Left colon (tissue), 2 donors: ENCODE measurements at regions not wholly inside any gene's neighbourhood (a gene's known extent, or its start where the extent isn't known, plus 50 kb on each side); places are given as distances from the start of the nearest gene placed in this dataset.
"Not testable (repeated sequence)": the region's sequence is repeated elsewhere in the genome, so short reads cannot be mapped to it uniquely, and the experiment has no call there.

Source experiments
- ATAC-seq: fragments of 200-7000 bp; cut with Tn5 transposase; one replicate; pipeline ENCODE4 v1.9.1; 2020; ENCODE audit warnings: mild to moderate bottlenecking, moderate library complexity
- DNase-seq, 2 donors: peaks; one replicate each; pipeline ENCODE4 v3.0.0-alpha.2; 2020
- intact Hi-C, 2 donors: fragments of 100-400 bp; cut with DNase I in 1 of 2; cut with micrococcal nuclease in 1 of 2; formaldehyde crosslinking; loops; one replicate each; pipeline versions ENCODE4 v1.11.2 to v1.14.0; 2022; cut with DNase I, micrococcal nuclease
- donor health status: DM: no; HTN: no; CAD: no.
- donor health status: DM: yes; HTN: yes; CAD: no.

DNA sequence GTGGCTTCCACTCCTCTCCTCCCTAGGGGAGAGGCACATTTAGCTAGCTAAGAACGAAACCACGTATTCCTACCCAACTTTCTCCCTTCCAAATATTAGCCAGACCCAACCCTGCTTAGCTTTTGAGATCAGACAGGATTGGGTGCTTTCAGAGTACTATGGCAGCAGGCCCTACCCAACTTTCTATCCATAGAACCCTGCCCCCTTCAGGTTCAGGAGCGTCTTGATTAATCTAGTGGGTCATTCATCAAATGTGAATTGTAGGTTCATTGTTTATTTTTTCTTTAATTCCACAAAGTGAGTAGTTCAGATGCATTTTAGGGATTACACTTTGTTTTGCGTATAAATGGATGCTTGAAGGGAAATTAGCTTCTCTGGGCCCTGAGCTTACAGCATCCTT lies 188.3 kb downstream of the MIB1 start:
- intact Hi-C loops: no loop called here
- ATAC-seq: no peak

DNA sequence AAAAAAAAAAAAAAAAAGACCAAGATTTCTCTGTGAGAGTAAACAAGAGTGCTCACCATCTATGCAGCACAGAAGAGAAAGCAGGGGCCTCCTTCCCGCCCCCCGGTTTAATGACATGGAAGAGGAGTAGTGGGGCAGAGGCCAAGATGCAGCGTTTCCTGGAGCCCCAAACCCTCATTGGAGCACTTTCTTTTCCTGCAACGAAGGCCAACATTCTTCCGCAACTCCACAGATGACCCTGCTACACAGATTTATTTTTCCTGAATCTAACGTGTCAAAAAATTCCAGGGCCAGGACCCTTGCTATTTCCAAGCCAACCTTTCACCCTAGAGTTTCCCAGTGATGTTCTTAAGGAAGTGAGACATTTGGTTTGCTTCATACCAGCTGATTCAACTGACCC lies 189.6 kb downstream of the MIB1 start:
- DNase-seq (no peak), ATAC-seq (no peak)
- intact Hi-C loops: no loop called here

More for the DNA sequence above, 188.3 kb downstream of the MIB1 start:
- no peak for DNase-seq

DNA sequence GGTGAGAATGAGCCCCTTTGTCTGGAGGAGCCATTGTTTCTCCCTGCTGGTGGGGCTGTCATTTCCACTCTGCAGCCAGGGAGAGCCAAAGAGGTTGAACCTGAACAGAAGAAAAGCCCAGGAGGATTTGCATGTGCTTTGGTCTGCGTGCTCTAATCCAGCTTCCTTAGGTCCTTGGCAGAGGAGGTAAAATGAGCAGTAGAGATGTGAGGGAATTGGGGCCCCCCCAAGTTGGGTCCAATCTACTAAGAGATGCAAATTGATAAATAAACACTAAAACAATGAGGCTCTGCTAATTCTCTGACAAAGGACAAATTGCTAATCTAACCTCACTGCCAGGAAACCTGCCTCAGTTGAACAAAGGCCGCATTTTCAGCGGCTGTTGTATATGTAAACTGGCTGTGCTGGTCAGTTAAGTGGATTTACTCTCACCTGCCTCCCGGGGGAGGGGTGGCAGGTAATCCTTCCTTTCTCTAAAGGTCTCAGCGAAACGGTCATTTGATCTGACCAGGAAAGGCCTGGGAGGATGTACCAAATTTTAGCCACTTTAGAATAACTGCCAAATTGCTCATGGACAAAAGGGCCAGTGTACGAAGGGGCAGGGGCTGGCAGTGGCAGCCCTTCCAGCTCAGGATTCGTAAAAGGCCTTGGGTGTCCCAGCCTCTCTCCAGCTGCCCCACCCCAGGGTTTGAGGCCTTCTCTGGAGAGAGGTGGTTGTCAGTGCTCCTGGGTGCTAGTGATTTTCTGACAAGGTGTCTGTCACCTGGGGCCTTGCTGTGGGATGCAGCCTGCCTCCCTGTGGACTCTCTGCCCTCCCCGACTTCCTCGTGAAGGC lies 193.6 kb downstream of the MIB1 start:
- intact Hi-C loops: no loop called here
- no peak for DNase-seq
- no peak for ATAC-seq

GRCh38 chr18:21934766-21935015 lies 194.1 kb downstream of the MIB1 start:
- no peak for DNase-seq
- no peak for ATAC-seq

GRCh38 chr18:21943456-21943855 lies 202.9 kb downstream of the MIB1 start:
- no peak for DNase-seq
- intact Hi-C loops: no loop called here

More at GRCh38 chr18:21934766-21935015, 194.1 kb downstream of the MIB1 start:
- intact Hi-C loops: no loop called here

DNA sequence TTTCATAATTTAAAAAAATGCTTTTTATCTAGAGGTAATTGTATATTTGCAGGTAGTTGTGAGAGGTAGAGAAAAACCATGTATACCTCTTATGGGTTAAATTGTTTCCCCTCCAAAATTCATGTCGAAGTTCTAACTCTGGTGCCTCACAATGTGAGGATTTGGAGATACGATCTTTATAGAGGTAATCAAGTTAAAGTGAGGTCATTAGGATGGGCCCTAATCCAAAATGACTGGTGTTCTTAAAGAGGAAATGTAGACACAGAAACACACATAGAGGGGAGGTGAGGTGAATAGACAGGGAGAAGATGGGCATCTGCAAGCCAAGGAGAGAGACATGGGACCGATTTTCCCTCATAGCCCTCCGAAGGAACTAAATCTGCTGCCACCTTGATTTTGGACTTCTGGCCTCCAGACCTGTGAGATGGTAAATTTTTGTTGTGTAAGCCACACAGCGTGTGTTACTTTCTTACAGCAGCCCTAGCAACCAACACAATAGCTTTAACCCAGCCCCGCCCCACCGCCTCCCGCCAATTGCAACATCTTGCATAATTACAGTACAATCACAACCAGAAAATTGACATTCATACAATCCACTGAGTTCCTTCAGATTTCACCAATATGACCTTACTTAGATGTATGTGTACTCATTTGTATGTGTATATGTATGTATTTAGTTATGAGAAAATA lies 208.9 kb downstream of the MIB1 start:
- DNase-seq: peak in 1 of 2 donors; percentile 34
- intact Hi-C loops: no loop called here
- ATAC-seq: peak; percentile 72

More at GRCh38 chr18:21943456-21943855, 202.9 kb downstream of the MIB1 start:
- no peak for ATAC-seq

DNA sequence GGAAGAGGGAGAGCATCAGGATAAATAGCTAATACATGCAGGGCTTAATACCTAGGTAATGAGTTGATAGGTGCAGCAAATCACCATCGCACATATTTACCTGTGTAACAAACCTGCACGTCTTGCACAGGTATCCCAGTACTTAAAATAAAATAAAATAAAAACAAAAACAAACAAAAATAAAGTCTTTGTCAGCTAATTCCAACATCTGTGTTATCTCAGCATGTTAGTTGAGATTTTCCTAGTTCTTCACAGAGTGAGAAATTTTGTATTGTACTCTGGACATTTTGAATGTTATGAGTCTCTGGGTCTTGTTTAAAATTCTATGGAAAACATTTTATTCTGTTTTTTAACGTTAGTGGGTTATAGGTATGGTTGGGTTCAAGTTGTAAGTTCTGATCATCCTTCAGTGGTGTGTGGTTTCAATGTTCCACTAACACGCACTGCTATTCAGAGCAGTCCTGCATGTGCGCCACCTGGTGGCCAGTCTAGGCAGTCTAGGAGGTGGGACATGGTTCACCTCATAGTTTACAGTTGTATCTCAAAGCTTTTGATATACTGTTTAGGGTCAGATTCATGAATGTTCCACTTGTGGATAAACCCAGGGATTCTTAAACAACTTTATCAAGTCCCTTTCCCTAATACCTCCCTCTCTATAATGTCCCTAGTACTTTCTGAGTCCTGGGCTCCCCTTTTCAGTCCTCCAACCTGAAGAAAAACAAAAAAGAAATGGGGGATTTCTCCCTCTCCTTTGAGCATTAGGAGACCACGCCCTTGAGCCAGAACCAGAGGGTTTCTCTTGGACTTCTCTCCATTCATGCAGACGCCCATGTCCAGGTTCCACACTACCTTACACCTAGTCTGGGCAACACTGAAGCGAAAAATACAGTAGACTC lies 213.4 kb upstream of the GATA6 start:
- ATAC-seq: peak; percentile 93
- intact Hi-C loops: loop anchor here in 1 of 2 donors (5.0 kb wide), 1 partner anchor 764 kb away; no protein-coding TSS in a partner anchor
- DNase-seq: peak; percentile 69 to 89

DNA sequence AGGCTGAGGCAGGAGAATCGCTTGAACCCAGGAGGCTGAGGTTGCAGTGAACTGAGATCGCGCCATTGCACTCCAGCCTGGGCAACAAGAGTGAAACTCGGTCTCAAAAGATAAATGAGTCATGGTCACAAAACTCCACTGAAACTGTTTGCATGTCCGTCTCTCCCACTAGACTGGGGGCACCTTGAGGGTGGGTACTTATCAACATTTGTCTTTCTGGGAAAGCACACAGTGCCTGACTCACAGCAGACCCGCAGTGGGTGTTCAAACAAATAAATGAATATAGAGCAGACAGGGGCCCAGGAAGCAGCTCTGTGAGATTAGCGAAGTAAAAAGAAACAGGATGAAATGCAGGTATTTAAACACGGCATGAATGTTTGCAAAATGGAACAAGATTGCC lies 211.1 kb upstream of the GATA6 start:
- ATAC-seq: no peak
- intact Hi-C loops: loop anchor here in 1 of 2 donors (5.0 kb wide), 1 partner anchor 766 kb away; no protein-coding TSS in a partner anchor

DNA sequence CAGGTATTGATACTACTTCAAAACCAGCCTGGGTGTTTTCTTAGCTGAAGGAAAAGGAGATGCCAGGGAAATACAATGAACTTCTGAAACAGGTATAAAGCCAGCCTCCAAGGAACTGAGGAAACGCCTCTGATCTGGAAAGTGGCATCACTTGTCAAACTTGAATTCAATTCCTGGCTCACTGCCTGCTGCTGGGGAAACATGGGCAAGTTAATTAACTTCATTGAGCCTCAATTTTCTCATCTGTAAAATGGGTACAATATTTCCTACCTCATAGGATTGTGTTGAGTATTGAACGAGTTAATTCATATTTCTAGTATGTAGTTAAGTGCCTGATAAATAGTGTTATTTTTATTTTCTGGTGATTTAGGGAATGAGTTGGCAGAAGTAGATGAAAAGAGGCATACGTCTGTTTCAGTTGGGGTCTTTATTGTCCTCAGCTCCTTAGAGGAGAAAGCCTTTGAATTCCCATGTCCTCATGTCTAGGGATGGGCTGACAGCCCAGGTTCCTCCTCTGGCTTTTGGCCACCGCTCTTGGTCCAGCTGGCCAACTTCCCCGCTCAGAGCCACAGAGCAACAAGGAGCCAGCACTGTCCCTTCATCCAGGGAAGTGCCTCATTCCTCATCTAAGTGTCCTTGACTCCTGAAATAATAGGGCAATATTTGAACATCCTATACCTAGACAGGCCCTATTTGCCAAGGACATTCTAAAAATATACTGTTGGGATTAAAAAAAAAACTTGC lies 210.5 kb upstream of the GATA6 start:
- intact Hi-C loops: loop anchor here in 1 of 2 donors (5.0 kb wide), 1 partner anchor 767 kb away; no protein-coding TSS in a partner anchor
- DNase-seq (no peak), ATAC-seq (no peak)

More for the DNA sequence above, 211.1 kb upstream of the GATA6 start:
- DNase-seq: no peak

DNA sequence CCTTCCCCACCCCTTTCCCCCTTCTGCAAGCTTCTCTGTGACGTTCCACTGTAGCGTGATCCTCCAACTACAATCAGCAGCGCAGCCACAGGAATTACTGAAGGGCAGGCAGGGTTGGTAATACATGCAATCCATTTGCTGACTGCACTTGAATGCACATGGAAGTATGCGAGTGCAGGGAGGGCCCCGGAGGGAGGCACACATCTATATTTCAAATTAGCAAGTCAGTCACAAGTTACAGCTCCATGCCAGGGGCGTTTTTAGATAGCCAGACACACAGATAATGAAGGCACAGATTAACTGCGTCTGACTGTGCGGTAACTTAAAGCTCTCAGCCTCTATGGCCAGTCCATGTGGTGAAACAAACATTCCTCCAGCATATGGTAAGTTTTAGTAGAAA lies 209.2 kb upstream of the GATA6 start:
- ATAC-seq: no peak
- no peak for DNase-seq
- intact Hi-C loops: no loop called here

- intact Hi-C loops: no loop called here
- no peak for ATAC-seq
Measured at GRCh38 chr18:21963336-21963735, 206.1 kb upstream of the GATA6 start.

DNA sequence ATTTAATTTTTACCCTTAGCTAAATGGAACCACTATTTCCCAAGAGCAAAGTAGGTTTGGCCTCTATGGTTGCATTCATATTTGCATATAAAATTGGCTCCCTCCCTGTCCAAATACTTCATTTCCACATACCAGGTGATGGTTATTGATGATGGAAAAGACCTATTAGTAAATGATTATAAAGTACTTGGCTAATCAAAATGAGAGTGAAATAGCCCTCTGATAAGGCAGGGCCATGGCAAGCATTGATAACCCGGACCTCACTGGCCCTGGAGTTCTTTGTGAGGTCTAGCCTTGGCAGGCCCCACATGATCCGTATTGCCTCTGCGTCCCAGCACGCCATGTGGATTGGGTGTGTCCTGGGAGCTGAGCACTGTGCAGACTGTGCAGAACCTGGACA lies 201.1 kb upstream of the GATA6 start:
- DNase-seq: no peak
- intact Hi-C loops: no loop called here
- no peak for ATAC-seq

More at GRCh38 chr18:21963336-21963735, 206.1 kb upstream of the GATA6 start:
- DNase-seq: no peak

DNA sequence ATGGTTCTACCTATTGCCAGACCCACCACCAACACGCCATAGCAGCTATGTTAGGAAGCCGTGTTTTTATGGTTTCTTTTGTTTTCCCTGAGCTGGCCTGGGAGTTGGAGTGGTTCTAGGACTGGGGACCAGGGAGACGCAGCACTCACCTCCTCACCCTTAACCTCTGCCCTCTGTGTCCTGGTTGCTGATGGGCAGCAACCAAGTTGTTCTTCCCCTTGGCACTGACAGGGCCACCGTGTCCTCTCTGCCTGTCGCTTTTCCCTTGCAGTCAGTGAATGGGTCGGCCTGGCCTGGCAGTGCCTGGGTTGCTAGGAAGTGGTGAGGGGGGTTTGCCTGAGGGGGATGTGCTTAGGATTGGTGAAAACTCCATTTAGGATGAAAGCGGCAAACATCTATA lies 197.1 kb upstream of the GATA6 start:
- DNase-seq: no peak
- intact Hi-C loops: no loop called here
- ATAC-seq: no peak

DNA sequence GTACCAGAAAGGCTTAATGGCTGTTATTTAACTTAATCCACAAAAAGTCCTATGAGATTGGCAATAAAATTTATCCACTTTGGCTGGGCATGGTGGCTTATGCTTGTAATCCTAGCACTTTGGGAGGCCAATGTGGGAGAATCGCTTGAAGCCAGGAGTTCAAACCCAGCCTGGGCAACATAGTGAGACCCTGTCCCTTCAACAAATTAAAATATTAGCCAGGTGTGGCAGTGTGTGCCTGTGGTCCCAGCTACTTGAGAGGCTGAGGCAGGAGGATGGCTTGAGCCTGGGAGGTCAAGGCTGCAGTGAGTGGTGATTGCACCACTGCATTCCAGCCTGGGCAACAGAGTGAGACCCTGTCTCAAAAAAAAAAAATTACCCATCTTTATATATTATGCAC lies 193.4 kb upstream of the GATA6 start:
- intact Hi-C loops, DNase-seq, ATAC-seq: not testable (repeated sequence)

DNA sequence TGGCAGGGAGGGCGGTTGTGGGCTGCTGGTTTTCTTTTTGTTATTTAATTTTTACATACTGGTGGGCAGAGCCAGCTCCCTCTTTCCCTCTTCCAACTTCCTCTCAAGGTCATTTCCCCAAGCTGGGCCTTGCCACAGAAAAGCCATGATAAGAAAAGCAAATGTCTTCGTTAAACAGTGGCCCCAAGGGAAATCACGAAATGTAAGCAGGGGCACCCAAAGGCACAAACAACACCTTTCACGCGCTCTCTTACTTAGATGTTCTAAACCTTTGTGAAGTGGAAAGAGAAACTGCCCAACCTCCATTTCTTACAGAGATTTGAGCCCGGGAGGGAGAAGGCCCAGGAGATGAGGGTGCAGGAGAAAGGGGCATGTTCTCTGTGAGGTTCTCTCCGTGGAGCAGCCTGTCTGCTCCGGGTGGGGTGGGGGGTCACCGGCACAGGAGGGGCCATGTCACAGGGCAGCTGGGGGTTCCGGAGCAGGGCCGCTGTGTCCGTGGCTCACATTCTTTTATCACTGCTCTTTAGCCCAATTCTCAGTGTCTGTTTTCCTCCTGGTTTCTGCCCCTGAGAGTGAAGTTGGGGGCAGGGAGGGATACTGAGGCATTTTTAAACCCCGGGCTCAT lies 190.7 kb upstream of the GATA6 start:
- no peak for ATAC-seq
- intact Hi-C loops: no loop called here
- DNase-seq: no peak

- DNase-seq (no peak), ATAC-seq (no peak)
- intact Hi-C loops: no loop called here
Measured at GRCh38 chr18:21979171-21979560, 190.2 kb upstream of the GATA6 start.

GRCh38 chr18:21979759-21980158 lies 189.6 kb upstream of the GATA6 start:
- DNase-seq (no peak), ATAC-seq (no peak)
- intact Hi-C loops: no loop called here

- ATAC-seq: no peak
- no peak for DNase-seq
- intact Hi-C loops: no loop called here
Measured at GRCh38 chr18:21980744-21981143, 188.6 kb upstream of the GATA6 start.
